GM23248 (cell line): ENCODE measurements at regions not wholly inside any gene's neighbourhood (a gene's known extent, or its start where the extent isn't known, plus 50 kb on each side); places are given as distances from the start of the nearest gene placed in this dataset.

Experiments
- DNase-seq: peaks from one replicate; pipeline ENCODE4 v3.0.0-alpha.2; 2015
- H2AFZ ChIP-seq: fragments of 200-600 bp; sonication (generic); 2 replicates; pipeline ENCODE4 v1.6.1; 2016; ENCODE audit warnings: antibody characterized with exemption
- H3F3A ChIP-seq: fragments of 200-600 bp; sonication (generic); 2 replicates; pipeline ENCODE4 v1.6.1; 2016; ENCODE audit warnings: mild to moderate bottlenecking, antibody characterized with exemption, mixed run types; ENCODE audit not compliant: insufficient read depth
- H3K27ac ChIP-seq: fragments of 200-600 bp; sonication (generic); 2 replicates; pipeline ENCODE4 v1.5.1; 2016; ENCODE audit warnings: mild to moderate bottlenecking
- H3K27me3 ChIP-seq: fragments of 200-600 bp; sonication (generic); replicated peaks from 2 replicates; pipeline ENCODE4 v1.6.1; 2016; ENCODE audit warnings: mild to moderate bottlenecking; ENCODE audit not compliant: insufficient read depth
- H3K36me3 ChIP-seq: fragments of 200-600 bp; sonication (generic); 2 replicates; pipeline ENCODE4 v1.6.1; 2016; ENCODE audit warnings: low read depth, mild to moderate bottlenecking
- H3K4me1 ChIP-seq: fragments of 200-600 bp; sonication (generic); 2 replicates; pipeline ENCODE4 v1.6.1; 2016; ENCODE audit warnings: mild to moderate bottlenecking; ENCODE audit not compliant: insufficient read depth
- H3K4me2 ChIP-seq: fragments of 200-600 bp; sonication (generic); one replicate; pipeline ENCODE4 v1.6.1; 2016; ENCODE audit warnings: mild to moderate bottlenecking; ENCODE audit not compliant: unreplicated experiment
- H3K4me3 ChIP-seq: fragments of 200-600 bp; sonication (generic); 2 replicates; pipeline ENCODE4 v1.5.1; 2016; ENCODE audit warnings: mild to moderate bottlenecking
- H3K79me2 ChIP-seq: fragments of 200-600 bp; sonication (generic); 2 replicates; pipeline ENCODE4 v1.6.1; 2016; ENCODE audit warnings: mild to moderate bottlenecking; ENCODE audit not compliant: insufficient read depth
- H3K9ac ChIP-seq: fragments of 200-600 bp; sonication (generic); 2 replicates; pipeline ENCODE4 v1.6.1; 2016; ENCODE audit warnings: mild to moderate bottlenecking
- H3K9me2 ChIP-seq: fragments of 200-600 bp; sonication (generic); 2 replicates; pipeline ENCODE4 v1.6.1; 2016; ENCODE audit warnings: mixed run types, mild to moderate bottlenecking, moderate library complexity; ENCODE audit not compliant: insufficient read depth
- H3K9me3 ChIP-seq: fragments of 200-600 bp; sonication (generic); one replicate; pipeline ENCODE4 v1.6.1; 2017; ENCODE audit warnings: low read depth
- H4K20me1 ChIP-seq: fragments of 200-600 bp; sonication (generic); 2 replicates; pipeline ENCODE4 v1.6.0; 2016; ENCODE audit not compliant: insufficient read depth
- EZH2 ChIP-seq: fragments of 200-600 bp; sonication (generic); IDR thresholded peaks from 2 replicates; pipeline ENCODE4 v1.6.1; 2018; ENCODE audit warnings: antibody characterized with exemption, mild to moderate bottlenecking; ENCODE audit not compliant: insufficient read depth, poor library complexity, severe bottlenecking
- EZH2phosphoT487 ChIP-seq: fragments of 200-600 bp; sonication (generic); IDR thresholded peaks from 2 replicates; pipeline ENCODE4 v1.6.1; 2018; ENCODE audit warnings: antibody characterized with exemption, moderate library complexity, mild to moderate bottlenecking, low read depth; ENCODE audit not compliant: insufficient read depth
- WGBS, 2 experiments: methylation state at CpG; one replicate each; pipeline ENCODE4 v1.1.6; 2015 to 2017; ENCODE audit warnings: low lambda C conversion rate in 2 of 2, low coverage in 1 of 2; ENCODE audit errors: missing lambda C conversion rate in 2 of 2; 5-methylcytosine and 5-hydroxymethylcytosine counted together
- in situ Hi-C: fragments of 300-500 bp; cut with MboI; formaldehyde crosslinking; loops from 2 replicates; pipeline ENCODE4 v1.15.0; 2020

GRCh38 chr4:43990963-43991362, 457.6 kb downstream of the KCTD8 start:
- Histone ChIP-seq H3K9me3 (no peaks in the 10 kb centered on the region), H3K27ac (no peak overlapping the region), H4K20me1 (no peaks in the 10 kb centered on the region), H3K4me1 (no peaks in the 10 kb centered on the region), H2AFZ (no peak overlapping the region), H3K36me3 (no peaks in the 10 kb centered on the region), H3K9me2 (no peaks in the 10 kb centered on the region), H3K4me3 (no peak overlapping the region), H3F3A (no peaks in the 10 kb centered on the region), H3K79me2 (no peaks in the 10 kb centered on the region), H3K27me3 (no peaks in the 10 kb centered on the region), H3K4me2 (no peak overlapping the region), H3K9ac (no peak overlapping the region)
- DNase-seq = no peak
- in situ Hi-C loops = no loop called here
- WGBS, 2 experiments = 0 to 5% methylated on average over 3 of the region's 3 CpGs
- no peak for TF ChIP-seq EZH2
- TF ChIP-seq EZH2phosphoT487 = no peak

DNA sequence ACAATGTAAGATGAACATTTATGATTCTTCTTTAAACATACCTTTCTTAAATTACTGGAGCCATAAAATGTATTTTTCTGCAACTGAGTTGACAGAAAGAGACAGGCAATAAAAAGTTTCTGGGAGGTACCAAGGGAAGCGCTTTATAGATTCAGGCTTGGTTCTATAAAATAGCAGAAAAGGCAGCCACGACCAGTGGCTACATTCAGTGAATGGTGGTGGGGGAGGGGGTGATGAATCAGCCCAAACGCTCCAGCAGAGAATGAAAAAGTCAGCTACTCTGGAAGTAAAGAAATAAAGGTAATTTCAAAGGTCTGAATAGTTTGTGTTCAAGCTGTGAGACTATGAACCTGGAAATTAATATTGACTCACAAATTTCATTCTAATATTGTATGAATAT, 456.1 kb downstream of the KCTD8 start:
- H3K36me3 ChIP-seq = no peaks in the 10 kb centered on the region
- no peaks in the 10 kb centered on the region for H3F3A ChIP-seq
- H3K9ac ChIP-seq = no peak overlapping the region
- no peak for DNase-seq
- no peaks in the 10 kb centered on the region for H3K79me2 ChIP-seq
- no peak overlapping the region for H3K27ac ChIP-seq
- no peaks in the 10 kb centered on the region for H3K9me3 ChIP-seq
- in situ Hi-C loops = no loop called here
- no peaks in the 10 kb centered on the region for H3K27me3 ChIP-seq
- H2AFZ ChIP-seq = no peak overlapping the region
- no peaks in the 10 kb centered on the region for H4K20me1 ChIP-seq
- no peaks in the 10 kb centered on the region for H3K9me2 ChIP-seq
- no peak overlapping the region for H3K4me3 ChIP-seq
- no peak overlapping the region for H3K4me2 ChIP-seq
- 16 to 18% methylated on average over 3 of the region's 3 CpGs for WGBS, 2 experiments
- TF ChIP-seq EZH2 (no peak), EZH2phosphoT487 (no peak)
- H3K4me1 ChIP-seq = no peaks in the 10 kb centered on the region

- no peaks in the 10 kb centered on the region for H3K36me3 ChIP-seq
- no peak overlapping the region for H3K4me2 ChIP-seq
- H3K9ac ChIP-seq = no peak overlapping the region
- H3K4me1 ChIP-seq = no peaks in the 10 kb centered on the region
- H2AFZ ChIP-seq = no peak overlapping the region
- no peaks in the 10 kb centered on the region for H3K9me3 ChIP-seq
- no peak overlapping the region for H3K27ac ChIP-seq
- in situ Hi-C loops = no loop called here
- 19 to 32% methylated on average over 2 of the region's 2 CpGs for WGBS, 2 experiments
- TF ChIP-seq EZH2 (no peak), EZH2phosphoT487 (no peak)
- no peak for DNase-seq
- H3K27me3 ChIP-seq = no peaks in the 10 kb centered on the region
- no peaks in the 10 kb centered on the region for H4K20me1 ChIP-seq
- H3F3A ChIP-seq = no peaks in the 10 kb centered on the region
- no peaks in the 10 kb centered on the region for H3K9me2 ChIP-seq
- H3K79me2 ChIP-seq = no peaks in the 10 kb centered on the region
- H3K4me3 ChIP-seq = no peak overlapping the region
Measured at GRCh38 chr4:43993196-43993902, 455.3 kb downstream of the KCTD8 start.

GRCh38 chr4:43999669-44000068, 448.9 kb downstream of the KCTD8 start:
- H3K9me3 ChIP-seq = no peaks in the 10 kb centered on the region
- H3K27ac ChIP-seq = no peak overlapping the region
- H3K4me1 ChIP-seq = no peaks in the 10 kb centered on the region
- H3K4me2 ChIP-seq = no peak overlapping the region
- no peaks in the 10 kb centered on the region for H3K9me2 ChIP-seq
- H3K36me3 ChIP-seq = no peaks in the 10 kb centered on the region
- no peak overlapping the region for H3K9ac ChIP-seq
- no peaks in the 10 kb centered on the region for H3F3A ChIP-seq
- TF ChIP-seq EZH2phosphoT487 (no peak), EZH2 (no peak)
- no peaks in the 10 kb centered on the region for H3K79me2 ChIP-seq
- H4K20me1 ChIP-seq = no peaks in the 10 kb centered on the region
- no peak overlapping the region for H2AFZ ChIP-seq
- in situ Hi-C loops = no loop called here
- DNase-seq = no peak
- 3 to 11% methylated on average over 1 of the region's 1 CpG for WGBS, 2 experiments
- H3K27me3 ChIP-seq = no peaks in the 10 kb centered on the region
- no peak overlapping the region for H3K4me3 ChIP-seq

GRCh38 chr4:44002368-44002767, 446.2 kb downstream of the KCTD8 start:
- DNase-seq = no peak
- in situ Hi-C loops = no loop called here

More at GRCh38 chr4:44002368-44002767, 446.2 kb downstream of the KCTD8 start:
- Histone ChIP-seq H4K20me1 (no peaks in the 10 kb centered on the region), H3K9me3 (no peaks in the 10 kb centered on the region), H3K27ac (no peak overlapping the region), H3K4me1 (no peaks in the 10 kb centered on the region), H3K9me2 (no peaks in the 10 kb centered on the region), H3K79me2 (no peaks in the 10 kb centered on the region), H3F3A (no peaks in the 10 kb centered on the region), H3K9ac (no peak overlapping the region), H3K27me3 (no peaks in the 10 kb centered on the region), H3K4me2 (no peak overlapping the region), H3K4me3 (no peak overlapping the region), H2AFZ (no peak overlapping the region), H3K36me3 (no peaks in the 10 kb centered on the region)
- TF ChIP-seq EZH2 (no peak), EZH2phosphoT487 (no peak)
- WGBS, 2 experiments = 16 to 17% methylated on average over 5 of the region's 5 CpGs
